UCSD-AML1 (cell line): ENCODE measurements at regions not wholly inside any gene's neighbourhood (a gene's known extent, or its start where the extent isn't known, plus 50 kb on each side); places are given as distances from the start of the nearest gene placed in this dataset.
"Not testable (repeated sequence)": the region's sequence is repeated elsewhere in the genome, so short reads cannot be mapped to it uniquely, and the experiment has no call there.

ENCODE experiments used
- DNase-seq: peaks from one replicate; lab custom pipeline; 2025; ENCODE audit not compliant: unreplicated experiment; lab: John Stamatoyannopoulos, UW

- no peak for DNase-seq
Measured at GRCh38 chr4:36587909-36588472, 306.6 kb downstream of the DTHD1 start.

- DNase-seq: no peak
Measured at GRCh38 chr4:36590343-36590742, 308.9 kb downstream of the DTHD1 start.

- DNase-seq: no peak
Measured at GRCh38 chr4:36601864-36602495, 320.6 kb downstream of the DTHD1 start.

- DNase-seq: no peak
Measured at GRCh38 chr4:36609661-36610060, 328.2 kb downstream of the DTHD1 start.

- no peak for DNase-seq
Measured at GRCh38 chr4:36610628-36611027, 329.2 kb downstream of the DTHD1 start.

GRCh38 chr4:36613142-36613541 is 331.7 kb downstream of the DTHD1 start:
- not testable (repeated sequence) for DNase-seq

GRCh38 chr4:36614011-36614410 is 332.6 kb downstream of the DTHD1 start:
- no peak for DNase-seq

GRCh38 chr4:36618102-36618501 is 336.7 kb downstream of the DTHD1 start:
- DNase-seq: no peak

- no peak for DNase-seq
Measured at GRCh38 chr4:36624030-36624429, 342.6 kb downstream of the DTHD1 start.

- no peak for DNase-seq
Measured at GRCh38 chr4:36638273-36638811, 356.9 kb downstream of the DTHD1 start.

GRCh38 chr4:36640876-36641275 is 359.5 kb downstream of the DTHD1 start:
- DNase-seq: no peak

GRCh38 chr4:36651253-36651652 is 369.8 kb downstream of the DTHD1 start:
- no peak for DNase-seq

- DNase-seq: no peak
Measured at GRCh38 chr4:36652857-36653256, 371.4 kb downstream of the DTHD1 start.

GRCh38 chr4:36665985-36666527 is 384.6 kb downstream of the DTHD1 start:
- no peak for DNase-seq

- no peak for DNase-seq
Measured at GRCh38 chr4:36675436-36675835, 394.0 kb downstream of the DTHD1 start.

GRCh38 chr4:36676139-36677050 is 395.0 kb downstream of the DTHD1 start:
- DNase-seq: no peak

GRCh38 chr4:36677112-36677511 is 395.7 kb downstream of the DTHD1 start:
- no peak for DNase-seq

GRCh38 chr4:36677874-36678273 is 396.5 kb downstream of the DTHD1 start:
- no peak for DNase-seq

- DNase-seq: no peak
Measured at GRCh38 chr4:36687681-36688080, 406.3 kb downstream of the DTHD1 start.

GRCh38 chr4:36692586-36692985 is 411.2 kb downstream of the DTHD1 start:
- DNase-seq: no peak

GRCh38 chr4:36702245-36702644 is 420.8 kb downstream of the DTHD1 start:
- DNase-seq: no peak
